Cardiac septum (tissue), 1 donor: ENCODE measurements at regions not wholly inside any gene's neighbourhood (a gene's known extent, or its start where the extent isn't known, plus 50 kb on each side); places are given as distances from the start of the nearest gene placed in this dataset.
A peak's percentile ranks its signal among the peaks of the same experiment; 100 is the strongest.
"Not testable (repeated sequence)": the region's sequence is repeated elsewhere in the genome, so short reads cannot be mapped to it uniquely, and the experiment has no call there.

Source experiments
- DNase-seq: peaks from one replicate; pipeline ENCODE4 v3.0.0-alpha.2; 2020; ENCODE audit warnings: low spot score
- intact Hi-C: fragments of 100-400 bp; cut with DNase I; formaldehyde crosslinking; loops from one replicate; pipeline ENCODE4 v1.14.0; 2022
- donor health status: DM: no; HTN: no; CAD: no.

DNA sequence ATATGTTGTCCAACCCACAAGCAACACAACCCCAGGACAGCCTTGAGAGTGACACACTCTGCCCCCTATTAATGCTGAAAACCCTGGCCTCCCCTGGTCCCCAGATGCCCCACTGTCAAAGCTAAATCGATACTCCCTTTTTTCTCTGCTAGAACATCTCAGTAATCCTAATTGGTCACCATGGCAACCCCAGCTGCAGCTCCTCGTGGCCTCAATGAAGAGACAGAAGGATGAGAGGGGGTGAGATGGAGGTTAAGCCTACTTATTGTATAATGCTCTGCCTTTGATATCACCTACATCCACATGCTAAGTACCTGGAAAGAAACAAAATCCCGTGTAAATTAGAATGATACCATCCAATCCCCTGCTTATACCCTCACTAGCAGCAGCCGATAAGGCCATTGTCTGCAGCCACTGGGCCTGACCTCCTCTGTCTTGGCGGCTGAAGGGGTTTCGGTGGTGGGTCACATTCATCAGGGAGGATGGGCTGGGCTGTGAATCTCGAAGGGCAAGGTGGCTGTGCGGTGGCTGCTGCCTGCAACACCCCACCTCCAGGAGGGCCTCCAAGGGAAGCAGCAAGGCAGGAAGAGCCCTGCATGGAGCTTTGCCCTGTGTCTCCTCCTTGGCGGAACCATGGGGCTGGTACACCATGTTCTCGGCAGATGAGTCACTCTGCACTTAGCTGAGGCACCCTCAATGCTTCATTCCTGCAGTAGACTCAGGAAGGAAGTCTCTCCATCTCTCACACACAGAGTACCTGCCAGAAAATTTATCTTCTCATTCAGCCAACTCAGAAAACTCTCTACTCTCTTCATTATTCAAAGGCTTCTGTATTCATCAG lies 399.5 kb downstream of the BUD13 start:
- no peak for DNase-seq
- intact Hi-C loops, result no loop called here

DNA sequence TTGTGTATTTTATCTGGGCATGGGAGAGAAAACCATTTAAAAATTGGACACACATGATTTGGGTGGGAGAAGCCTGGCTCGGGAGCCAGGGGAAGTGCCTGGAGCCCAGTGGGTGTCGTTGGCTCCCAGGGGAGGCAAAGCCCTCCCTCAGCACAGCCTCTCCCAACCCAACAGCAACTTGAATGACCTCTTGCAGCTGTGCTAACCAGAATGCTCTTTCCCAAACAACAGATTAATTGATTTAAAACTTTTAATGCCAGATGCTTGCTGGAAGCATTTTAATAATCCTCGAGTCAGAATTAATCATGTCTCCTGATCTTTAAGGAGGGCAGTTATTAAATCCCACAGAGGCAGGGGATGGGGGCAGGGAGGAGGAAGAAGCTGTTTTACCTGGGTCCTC lies 401.6 kb downstream of the BUD13 start:
- intact Hi-C loops, result no loop called here
- DNase-seq, result peak; percentile 7

DNA sequence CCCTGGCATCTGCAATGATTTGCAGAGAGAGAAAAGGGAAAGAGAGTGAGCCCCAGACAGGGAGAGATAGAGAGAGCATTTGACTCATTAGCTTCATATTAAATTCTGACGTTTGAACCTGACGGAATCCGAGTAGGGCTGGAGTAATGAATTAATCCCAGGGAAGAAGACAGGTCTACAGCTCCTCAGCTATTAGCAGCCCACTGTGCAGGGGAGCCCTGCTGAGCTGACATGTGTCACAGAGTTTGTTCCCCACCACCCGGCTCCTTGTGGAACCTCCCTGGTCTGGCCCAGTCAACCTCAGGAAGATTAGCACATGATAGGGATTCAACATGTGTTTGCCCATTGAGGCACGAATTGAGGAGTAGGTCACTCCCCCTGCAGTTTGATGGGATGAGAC lies 404.0 kb downstream of the BUD13 start:
- peak; percentile 39 for DNase-seq
- intact Hi-C loops, result no loop called here

DNA sequence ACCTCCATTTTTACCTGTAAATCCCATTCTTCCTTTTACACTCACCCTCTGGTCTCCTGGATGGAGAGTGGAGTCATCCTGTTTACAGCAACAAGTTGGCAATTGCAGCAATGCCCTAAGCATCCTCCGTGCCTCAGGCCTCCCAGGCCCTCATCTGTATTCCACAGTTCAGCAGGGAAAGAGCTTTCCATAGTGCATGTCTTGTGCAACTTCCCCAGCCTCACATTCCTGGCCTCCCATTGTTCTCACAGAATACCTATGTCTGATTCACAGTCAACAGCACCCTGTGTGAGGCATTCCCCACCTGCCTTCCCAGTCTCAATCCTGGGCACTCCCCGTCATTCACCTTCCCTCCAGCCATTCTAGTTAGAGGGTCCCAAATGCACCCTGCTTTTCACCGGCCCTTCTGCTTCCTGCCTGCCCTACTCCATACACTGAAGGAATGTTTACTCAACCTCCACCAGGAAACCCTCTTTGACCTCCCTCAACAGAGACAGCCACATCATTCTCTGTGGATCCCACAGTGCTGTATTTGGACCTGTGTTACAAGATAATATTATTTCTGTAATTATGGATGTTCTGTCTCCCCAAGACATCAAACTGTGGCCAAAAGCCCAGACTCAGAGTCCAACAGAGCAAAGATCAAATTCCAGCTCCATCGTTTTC lies 405.7 kb downstream of the BUD13 start:
- intact Hi-C loops, result no loop called here

DNA sequence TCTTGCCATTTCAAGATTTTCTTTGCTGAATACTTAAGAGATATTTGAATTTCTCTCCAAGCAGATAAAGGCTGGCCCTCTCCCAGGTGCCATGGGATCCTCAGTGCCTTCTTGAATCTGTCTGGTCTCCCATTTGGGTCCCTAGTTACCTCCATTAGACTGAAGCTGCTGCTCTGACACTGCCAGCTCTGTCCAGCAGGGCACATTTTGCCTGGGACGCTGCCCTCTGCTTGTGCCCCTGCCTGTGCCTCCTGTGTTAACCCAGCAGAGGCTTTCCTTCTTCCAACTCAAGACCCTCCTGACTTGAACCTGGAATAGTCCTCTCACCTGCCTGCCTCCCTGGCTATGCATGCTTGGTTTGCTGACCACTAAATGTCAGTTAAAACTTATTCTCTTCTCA lies 406.3 kb downstream of the BUD13 start:
- DNase-seq, result no peak
- intact Hi-C loops, result no loop called here

More for the DNA sequence above, 405.7 kb downstream of the BUD13 start:
- DNase-seq, result no peak

DNA sequence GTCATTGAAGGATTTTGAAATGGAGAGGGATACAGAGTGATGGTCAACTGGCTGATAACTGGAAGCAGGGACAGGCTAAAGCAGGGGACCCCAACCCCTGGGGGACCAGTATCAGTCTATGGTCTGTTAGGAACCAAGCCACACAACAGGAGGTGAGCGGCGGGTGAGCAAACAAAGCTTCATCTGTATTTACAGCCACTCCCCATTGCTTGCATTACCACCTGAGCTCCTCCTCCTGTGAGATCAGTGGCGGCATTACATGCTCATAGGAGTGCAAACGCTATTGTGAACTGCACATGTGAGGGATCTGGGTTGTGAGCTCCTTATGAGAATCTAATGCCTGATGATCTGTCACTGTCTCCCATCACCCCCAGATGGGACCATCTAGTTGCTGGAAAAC lies 407.9 kb downstream of the BUD13 start:
- intact Hi-C loops, result not testable (repeated sequence)

DNA sequence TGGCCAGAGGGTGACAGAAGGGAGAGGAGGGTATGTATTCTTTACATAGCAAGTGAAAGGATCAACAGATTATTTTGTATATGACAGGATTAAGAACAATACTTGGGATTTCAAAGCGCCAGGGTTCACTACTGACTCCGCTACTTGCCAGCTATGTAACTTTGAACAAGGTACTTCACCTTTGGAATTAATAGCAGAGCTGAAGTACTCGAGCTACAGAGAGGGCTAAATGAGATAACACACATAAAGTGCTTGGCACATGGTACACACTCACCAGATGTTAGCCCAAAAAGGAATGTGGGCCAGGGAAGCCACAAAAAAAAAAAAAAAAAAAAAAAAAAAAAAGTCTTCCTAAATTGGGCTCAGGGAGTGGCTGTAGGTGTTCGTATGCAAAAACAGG lies 408.4 kb downstream of the BUD13 start:
- no peak for DNase-seq
- intact Hi-C loops, result no loop called here

More for the DNA sequence above, 407.9 kb downstream of the BUD13 start:
- DNase-seq, result not testable (repeated sequence)

DNA sequence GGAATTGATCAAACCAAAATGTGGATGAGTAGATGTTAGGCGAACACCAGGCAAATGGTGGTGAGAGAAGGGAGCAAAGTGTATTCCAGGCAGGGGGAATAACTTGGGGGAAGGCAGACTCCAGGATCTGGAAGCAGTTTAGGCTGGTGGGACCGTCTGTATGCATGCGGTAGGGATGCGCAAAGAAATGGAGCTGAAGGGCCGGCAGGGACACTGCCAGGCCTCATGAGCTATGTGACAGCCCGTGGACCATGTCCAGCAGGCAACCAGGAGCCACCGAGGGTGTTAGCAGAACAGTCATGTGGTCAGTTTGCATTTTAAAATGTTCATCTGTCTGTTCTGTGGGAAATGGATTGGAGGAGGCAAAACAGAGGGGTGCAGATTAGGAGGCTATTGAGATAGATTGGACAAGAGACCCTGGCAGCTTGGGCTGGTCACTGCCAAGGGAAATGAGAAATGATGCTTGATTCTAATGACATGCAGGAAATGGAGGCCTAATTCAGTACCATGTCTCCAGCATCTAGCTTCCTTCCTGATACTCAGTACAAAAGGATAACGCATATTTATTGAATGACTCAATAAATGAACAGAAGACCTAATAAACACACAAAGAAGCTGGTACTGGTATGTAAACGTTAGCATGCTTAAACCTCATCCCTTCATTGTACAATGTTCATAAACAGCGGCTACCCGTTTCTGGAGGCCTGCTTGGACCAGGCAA lies 412.4 kb downstream of the BUD13 start:
- intact Hi-C loops, result no loop called here
- DNase-seq, result no peak

DNA sequence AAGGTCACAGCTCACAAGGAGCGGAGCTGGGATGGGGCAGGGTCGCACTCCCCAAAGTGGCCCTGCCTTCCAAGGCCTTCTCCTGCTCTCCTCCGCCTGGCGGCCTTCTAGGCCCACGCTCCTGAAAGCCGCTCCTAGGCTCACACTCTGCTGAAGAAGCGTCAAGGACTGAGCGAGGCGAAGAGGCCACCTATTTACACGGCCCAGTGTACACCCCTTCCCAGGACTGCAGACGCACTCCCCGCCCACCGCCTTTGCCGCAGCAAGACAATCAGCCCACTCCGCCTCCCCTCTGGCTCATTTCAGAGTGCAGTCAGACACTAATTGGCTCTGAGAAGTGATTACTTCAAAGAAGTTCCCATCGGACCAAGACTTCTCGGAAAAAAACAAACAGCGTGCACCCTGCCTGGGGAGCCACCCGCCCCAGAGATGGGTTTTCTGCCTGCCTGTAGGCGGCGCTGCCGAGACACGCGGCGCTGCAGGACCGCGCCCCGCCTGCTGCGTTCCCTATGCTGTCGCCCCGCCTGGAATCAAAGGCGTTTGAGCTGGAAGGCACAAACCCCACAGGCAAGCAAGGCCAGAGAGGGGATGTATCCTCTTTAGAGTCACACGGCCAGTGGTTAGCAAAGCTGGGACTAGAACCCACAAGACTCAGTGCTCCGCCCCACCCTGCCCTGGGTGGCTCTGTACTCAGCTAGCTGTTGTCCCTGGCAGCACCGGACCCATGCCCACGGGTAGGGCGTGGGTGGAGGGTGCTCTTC lies 414.8 kb downstream of the BUD13 start:
- intact Hi-C loops, result no loop called here
- no peak for DNase-seq

DNA sequence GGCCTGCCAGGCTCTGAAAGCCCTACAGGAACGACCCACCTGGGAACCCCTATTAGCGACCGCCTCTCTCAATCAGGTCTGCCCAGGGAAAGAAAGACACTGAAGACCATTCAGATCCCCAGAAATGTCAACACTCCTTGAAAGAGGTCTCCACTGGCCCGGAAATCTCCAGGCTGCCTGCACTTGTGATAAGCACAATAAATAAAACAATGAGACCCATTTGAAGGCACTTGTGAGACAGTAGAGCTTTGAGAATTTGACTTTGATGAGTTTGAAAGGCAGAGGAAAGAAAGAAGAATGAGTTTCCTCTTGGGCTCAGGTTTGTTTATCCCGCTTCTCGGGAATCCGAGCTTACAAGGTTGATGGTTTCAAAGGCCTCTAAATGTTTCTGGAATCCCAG lies 416.3 kb downstream of the BUD13 start:
- intact Hi-C loops, result no loop called here

DNA sequence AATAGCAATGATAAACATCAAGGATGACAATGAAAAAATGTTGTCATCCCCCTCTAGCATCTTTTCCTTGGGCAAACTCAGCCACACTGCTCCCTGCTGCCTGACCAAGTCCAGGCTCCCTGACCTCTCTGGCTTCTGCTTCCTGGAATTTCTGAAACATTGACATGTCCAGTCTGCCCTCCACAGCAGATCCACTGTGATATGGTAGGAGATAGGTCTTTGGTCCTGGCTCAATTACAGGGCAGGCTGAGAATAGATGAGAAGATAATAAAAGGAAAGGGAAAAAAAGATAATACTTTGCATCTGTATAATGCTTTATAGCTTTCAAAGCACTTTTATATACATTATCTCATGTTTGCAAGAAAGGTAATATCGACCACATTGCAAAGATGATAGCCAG lies 417.7 kb downstream of the BUD13 start:
- no peak for DNase-seq
- intact Hi-C loops, result no loop called here

More for the DNA sequence above, 416.3 kb downstream of the BUD13 start:
- no peak for DNase-seq

DNA sequence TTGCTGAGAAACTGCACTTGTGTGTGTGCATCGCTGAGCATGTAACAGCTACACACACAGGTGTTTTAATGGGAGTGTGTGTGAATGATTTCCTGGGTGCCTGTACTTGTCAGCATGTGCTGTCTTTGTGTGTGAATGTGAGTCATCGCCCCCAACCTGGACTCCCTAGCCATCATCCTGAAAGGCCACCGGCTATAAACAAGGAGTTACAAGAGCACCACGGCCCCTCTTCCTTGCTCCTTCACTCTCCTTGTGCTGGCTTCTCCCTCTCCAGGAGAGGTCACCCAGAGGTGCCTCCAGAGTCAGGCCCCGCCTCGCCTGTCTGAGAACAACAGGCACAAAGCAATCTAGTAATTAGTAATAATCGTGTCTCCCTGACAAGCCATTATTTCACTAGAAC lies 419.2 kb downstream of the BUD13 start:
- intact Hi-C loops, result no loop called here

DNA sequence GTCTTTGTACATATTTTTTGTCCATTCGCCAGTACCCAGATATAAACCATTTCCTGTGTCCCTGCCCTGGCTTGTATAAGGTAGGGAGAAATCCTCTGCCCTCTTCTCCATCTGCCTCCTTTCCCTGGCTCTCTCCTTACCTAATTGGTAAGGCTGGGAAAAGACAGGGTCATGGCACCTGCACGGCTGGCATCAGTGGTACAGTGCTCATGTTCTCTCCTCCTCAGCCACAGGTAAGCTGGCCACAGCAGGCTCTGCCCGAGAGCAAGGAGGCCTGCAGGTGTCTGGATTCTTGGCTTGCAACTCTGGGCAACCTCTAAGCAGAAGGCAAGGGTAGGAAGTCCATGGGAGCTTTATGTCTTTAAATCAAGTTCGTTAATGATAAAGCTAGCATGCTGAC lies 419.9 kb downstream of the BUD13 start:
- intact Hi-C loops, result no loop called here
- DNase-seq, result no peak

More for the DNA sequence above, 419.2 kb downstream of the BUD13 start:
- DNase-seq, result no peak

DNA sequence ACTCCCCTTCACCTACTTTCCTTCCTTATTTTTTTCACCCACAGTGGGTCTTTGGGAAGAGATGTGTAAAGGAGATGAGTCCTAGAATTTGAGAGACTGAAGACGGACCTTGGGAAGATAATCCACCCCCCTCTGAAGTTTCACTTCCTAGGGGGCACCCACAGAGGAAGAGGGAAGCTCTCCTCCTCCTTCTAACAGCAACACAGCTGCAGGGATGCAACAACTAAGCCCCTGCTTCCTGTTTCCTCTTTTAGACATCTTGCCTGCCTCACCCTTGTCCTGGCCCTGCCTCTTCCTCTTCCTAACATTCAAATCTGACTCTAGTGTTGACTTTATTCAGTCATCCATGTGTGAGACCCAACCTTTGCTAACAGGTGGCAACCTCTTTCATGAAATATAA lies 424.6 kb downstream of the BUD13 start:
- no peak for DNase-seq
- intact Hi-C loops, result no loop called here

DNA sequence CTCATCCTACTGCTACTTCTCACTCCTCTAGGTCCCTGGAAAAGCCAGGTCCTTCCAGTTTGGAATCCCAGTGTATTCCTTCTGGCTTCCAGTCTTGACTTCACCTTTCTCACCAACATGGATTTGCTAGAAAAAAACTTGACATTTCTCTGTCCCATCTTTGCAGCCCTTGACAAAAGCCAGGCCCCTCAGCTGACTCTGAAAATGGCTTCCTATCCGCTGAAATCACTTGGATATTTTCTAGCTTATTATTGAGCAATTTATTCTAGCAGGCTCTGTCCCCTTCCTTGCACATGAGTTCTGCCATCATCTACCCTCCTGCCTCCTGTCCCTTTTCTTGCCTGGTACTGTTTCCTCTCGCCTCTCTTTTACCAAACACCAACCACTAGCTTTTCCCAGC lies 427.2 kb downstream of the BUD13 start:
- DNase-seq, result no peak
- intact Hi-C loops, result no loop called here

DNA sequence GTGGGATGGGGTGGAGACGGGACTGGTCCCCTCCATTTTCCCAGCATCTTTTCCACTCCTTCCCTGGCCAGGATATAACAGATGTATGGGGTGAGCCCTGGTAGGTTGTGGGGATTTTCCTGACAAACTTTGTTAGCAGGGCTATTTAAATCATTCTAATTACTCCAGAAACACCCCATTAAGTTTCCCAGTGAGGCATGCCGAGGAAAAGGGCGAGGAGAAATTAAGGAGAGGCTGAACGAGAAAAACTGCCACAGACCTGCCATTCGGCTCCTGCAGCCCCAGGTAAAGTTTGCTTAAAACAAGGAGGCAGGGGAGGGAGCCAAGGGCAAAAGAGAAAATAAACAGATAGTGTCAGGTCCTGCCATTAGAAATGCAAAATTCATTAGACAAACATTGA lies 428.2 kb downstream of the BUD13 start:
- no peak for DNase-seq
- intact Hi-C loops, result no loop called here

DNA sequence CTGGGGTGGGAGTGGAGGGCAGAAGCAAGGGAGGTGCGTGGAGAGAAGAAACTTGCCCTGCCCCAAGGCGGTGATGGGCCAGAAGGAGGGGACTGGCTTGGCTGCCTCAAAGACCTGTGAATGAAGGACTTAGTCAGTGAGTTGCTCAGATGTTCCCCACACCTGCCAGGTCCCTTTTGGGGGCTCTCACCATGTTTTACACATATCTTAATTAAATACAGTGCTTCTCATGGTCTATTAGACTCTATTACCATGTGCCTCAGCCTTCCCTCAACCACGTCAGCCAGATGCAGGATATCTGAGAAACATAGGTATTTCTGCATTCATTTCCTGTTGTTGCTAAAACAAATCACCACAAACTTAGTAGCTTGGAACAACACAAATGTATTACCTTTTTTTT lies 429.5 kb downstream of the BUD13 start:
- intact Hi-C loops, result no loop called here
- DNase-seq, result no peak

DNA sequence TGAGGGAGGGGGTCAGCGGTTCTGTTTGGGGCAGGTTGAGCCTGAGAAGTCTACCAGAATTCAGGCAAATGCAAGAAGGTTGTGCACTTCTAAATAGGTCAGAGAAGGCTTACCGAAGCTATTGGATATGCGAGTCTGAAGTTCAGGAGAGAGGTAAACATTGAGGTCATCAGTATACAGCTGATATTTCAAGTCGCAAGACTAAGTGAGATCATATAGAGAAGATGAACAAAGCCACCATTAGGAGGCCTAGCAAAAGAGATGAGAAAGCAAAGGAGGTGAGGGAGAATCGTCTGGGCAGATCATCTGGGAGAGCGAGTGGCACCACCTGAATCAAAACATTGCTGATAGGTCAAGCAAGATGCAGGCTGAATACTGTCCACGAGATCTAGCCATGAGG lies 430.6 kb downstream of the BUD13 start:
- intact Hi-C loops, result no loop called here
- DNase-seq, result peak; percentile 29

DNA sequence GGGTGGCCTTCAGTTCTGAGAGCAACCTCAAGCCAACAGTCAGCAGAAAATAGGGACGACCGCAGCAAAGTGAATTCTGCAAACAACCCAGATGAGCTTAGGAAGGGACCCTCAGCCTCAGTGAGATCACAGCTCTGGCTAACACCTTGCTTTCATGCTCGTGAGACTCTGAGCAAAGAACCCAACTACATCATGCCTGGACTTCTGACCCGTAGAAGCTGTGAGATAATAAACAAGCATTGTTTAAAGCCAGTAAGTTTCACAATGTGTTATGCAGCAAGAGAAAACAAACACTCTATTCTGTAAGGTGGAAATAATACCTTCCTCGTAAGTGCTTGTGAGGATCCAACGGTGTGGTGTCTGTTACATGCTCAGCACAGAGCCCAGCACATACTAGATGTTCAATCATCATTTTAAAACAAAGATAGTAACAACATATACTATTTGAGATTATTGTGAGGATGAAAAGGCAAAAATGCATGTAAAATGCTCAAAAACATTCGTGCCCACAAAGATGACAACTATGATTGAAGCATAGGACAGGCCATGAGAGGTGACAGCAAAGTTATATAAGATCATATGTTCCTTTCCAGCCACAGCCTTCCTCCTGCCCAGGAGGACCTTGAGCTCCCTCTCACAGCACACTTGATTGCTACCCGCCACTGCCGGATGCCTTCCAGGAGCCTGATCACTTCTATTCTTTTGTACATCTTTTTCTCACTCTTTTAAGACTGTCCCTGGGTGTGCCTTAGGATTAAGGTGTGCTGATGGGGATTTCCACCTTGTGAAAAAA lies 433.3 kb downstream of the BUD13 start:
- intact Hi-C loops, result no loop called here
- no peak for DNase-seq
